GM23248 (cell line): ENCODE measurements at regions not wholly inside any gene's neighbourhood (a gene's known extent, or its start where the extent isn't known, plus 50 kb on each side); places are given as distances from the start of the nearest gene placed in this dataset.

Source experiments
- DNase-seq: peaks from one replicate; pipeline ENCODE4 v3.0.0-alpha.2; 2015
- H2AFZ ChIP-seq: fragments of 200-600 bp; sonication (generic); 2 replicates; pipeline ENCODE4 v1.6.1; 2016; ENCODE audit warnings: antibody characterized with exemption
- H3F3A ChIP-seq: fragments of 200-600 bp; sonication (generic); 2 replicates; pipeline ENCODE4 v1.6.1; 2016; ENCODE audit warnings: mild to moderate bottlenecking, antibody characterized with exemption, mixed run types; ENCODE audit not compliant: insufficient read depth
- H3K27ac ChIP-seq: fragments of 200-600 bp; sonication (generic); 2 replicates; pipeline ENCODE4 v1.5.1; 2016; ENCODE audit warnings: mild to moderate bottlenecking
- H3K27me3 ChIP-seq: fragments of 200-600 bp; sonication (generic); replicated peaks from 2 replicates; pipeline ENCODE4 v1.6.1; 2016; ENCODE audit warnings: mild to moderate bottlenecking; ENCODE audit not compliant: insufficient read depth
- H3K36me3 ChIP-seq: fragments of 200-600 bp; sonication (generic); 2 replicates; pipeline ENCODE4 v1.6.1; 2016; ENCODE audit warnings: low read depth, mild to moderate bottlenecking
- H3K4me1 ChIP-seq: fragments of 200-600 bp; sonication (generic); 2 replicates; pipeline ENCODE4 v1.6.1; 2016; ENCODE audit warnings: mild to moderate bottlenecking; ENCODE audit not compliant: insufficient read depth
- H3K4me2 ChIP-seq: fragments of 200-600 bp; sonication (generic); one replicate; pipeline ENCODE4 v1.6.1; 2016; ENCODE audit warnings: mild to moderate bottlenecking; ENCODE audit not compliant: unreplicated experiment
- H3K4me3 ChIP-seq: fragments of 200-600 bp; sonication (generic); 2 replicates; pipeline ENCODE4 v1.5.1; 2016; ENCODE audit warnings: mild to moderate bottlenecking
- H3K79me2 ChIP-seq: fragments of 200-600 bp; sonication (generic); 2 replicates; pipeline ENCODE4 v1.6.1; 2016; ENCODE audit warnings: mild to moderate bottlenecking; ENCODE audit not compliant: insufficient read depth
- H3K9ac ChIP-seq: fragments of 200-600 bp; sonication (generic); 2 replicates; pipeline ENCODE4 v1.6.1; 2016; ENCODE audit warnings: mild to moderate bottlenecking
- H3K9me2 ChIP-seq: fragments of 200-600 bp; sonication (generic); 2 replicates; pipeline ENCODE4 v1.6.1; 2016; ENCODE audit warnings: mixed run types, mild to moderate bottlenecking, moderate library complexity; ENCODE audit not compliant: insufficient read depth
- H3K9me3 ChIP-seq: fragments of 200-600 bp; sonication (generic); one replicate; pipeline ENCODE4 v1.6.1; 2017; ENCODE audit warnings: low read depth
- H4K20me1 ChIP-seq: fragments of 200-600 bp; sonication (generic); 2 replicates; pipeline ENCODE4 v1.6.0; 2016; ENCODE audit not compliant: insufficient read depth
- EZH2 ChIP-seq: fragments of 200-600 bp; sonication (generic); IDR thresholded peaks from 2 replicates; pipeline ENCODE4 v1.6.1; 2018; ENCODE audit warnings: antibody characterized with exemption, mild to moderate bottlenecking; ENCODE audit not compliant: insufficient read depth, poor library complexity, severe bottlenecking
- EZH2phosphoT487 ChIP-seq: fragments of 200-600 bp; sonication (generic); IDR thresholded peaks from 2 replicates; pipeline ENCODE4 v1.6.1; 2018; ENCODE audit warnings: antibody characterized with exemption, moderate library complexity, mild to moderate bottlenecking, low read depth; ENCODE audit not compliant: insufficient read depth
- WGBS, 2 experiments: methylation state at CpG; one replicate each; pipeline ENCODE4 v1.1.6; 2015 to 2017; ENCODE audit warnings: low lambda C conversion rate in 2 of 2, low coverage in 1 of 2; ENCODE audit errors: missing lambda C conversion rate in 2 of 2; 5-methylcytosine and 5-hydroxymethylcytosine counted together
- in situ Hi-C: fragments of 300-500 bp; cut with MboI; formaldehyde crosslinking; loops from 2 replicates; pipeline ENCODE4 v1.15.0; 2020

DNA sequence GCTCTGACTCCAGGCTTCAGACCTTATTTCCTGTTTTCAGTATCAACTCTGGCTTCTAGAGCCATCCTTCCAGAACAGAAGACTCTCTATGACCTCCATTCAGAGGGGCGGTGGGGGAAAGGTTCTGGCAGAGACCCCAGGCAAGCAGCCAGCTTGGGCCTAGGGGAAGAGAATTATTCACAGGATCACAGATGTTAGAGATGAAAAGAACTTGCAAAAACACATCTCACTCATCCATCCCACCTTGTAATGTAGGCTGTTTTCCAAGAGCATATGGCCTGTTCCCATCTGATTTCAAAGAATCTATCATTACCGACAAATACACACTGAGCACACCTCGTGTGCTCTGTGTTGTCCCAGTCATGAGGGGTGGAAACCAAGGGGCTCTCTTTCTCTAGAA lies 131.9 kb downstream of the GRIN2B start:
- H3K4me3 ChIP-seq = no peak overlapping the region
- H3K9me3 ChIP-seq = no peaks in the 10 kb centered on the region
- no peaks in the 10 kb centered on the region for H3K9me2 ChIP-seq
- no peaks in the 10 kb centered on the region for H3K27me3 ChIP-seq
- H3F3A ChIP-seq = no peaks in the 10 kb centered on the region
- in situ Hi-C loops = no loop called here
- 8 to 11% methylated on average over 3 of the region's 3 CpGs for WGBS, 2 experiments
- H2AFZ ChIP-seq = no peak overlapping the region
- no peak overlapping the region for H3K27ac ChIP-seq
- no peak overlapping the region for H3K9ac ChIP-seq
- no peak for TF ChIP-seq EZH2phosphoT487
- TF ChIP-seq EZH2 = no peak
- H3K4me1 ChIP-seq = no peaks in the 10 kb centered on the region
- no peaks in the 10 kb centered on the region for H3K79me2 ChIP-seq
- H4K20me1 ChIP-seq = no peaks in the 10 kb centered on the region
- DNase-seq = no peak
- H3K36me3 ChIP-seq = no peaks in the 10 kb centered on the region
- no peak overlapping the region for H3K4me2 ChIP-seq

DNA sequence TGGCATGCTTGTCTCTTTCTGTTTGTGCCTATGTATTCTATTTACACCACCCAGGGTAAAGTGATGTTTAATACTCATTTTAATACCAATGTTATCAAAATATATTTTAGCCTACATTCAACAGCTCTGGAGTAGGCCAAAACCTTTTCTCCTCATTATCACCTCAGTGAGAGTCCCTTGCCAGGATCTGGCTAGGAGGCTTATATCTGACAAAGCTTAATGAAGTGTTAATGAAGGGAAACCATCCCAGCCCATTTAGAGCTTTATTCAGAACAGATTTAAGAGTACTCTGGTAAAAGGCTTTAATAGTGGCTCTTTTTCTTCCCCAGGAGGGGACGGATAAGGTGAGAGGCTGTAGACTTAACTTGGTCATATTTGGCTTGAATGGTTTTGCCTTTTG lies 137.6 kb downstream of the GRIN2B start:
- no peaks in the 10 kb centered on the region for H3K4me1 ChIP-seq
- H3K9ac ChIP-seq = no peak overlapping the region
- in situ Hi-C loops = no loop called here
- TF ChIP-seq EZH2phosphoT487 (no peak), EZH2 (no peak)
- H3K36me3 ChIP-seq = no peaks in the 10 kb centered on the region
- H4K20me1 ChIP-seq = no peaks in the 10 kb centered on the region
- DNase-seq = no peak
- no peaks in the 10 kb centered on the region for H3K9me2 ChIP-seq
- H3K4me3 ChIP-seq = no peak overlapping the region
- H3K27ac ChIP-seq = no peak overlapping the region
- H3K27me3 ChIP-seq = no peaks in the 10 kb centered on the region
- no peaks in the 10 kb centered on the region for H3F3A ChIP-seq
- H3K9me3 ChIP-seq = no peaks in the 10 kb centered on the region
- H3K4me2 ChIP-seq = no peak overlapping the region
- H3K79me2 ChIP-seq = no peaks in the 10 kb centered on the region
- H2AFZ ChIP-seq = no peak overlapping the region
- 33 to 53% methylated on average over 1 of the region's 1 CpG for WGBS, 2 experiments

DNA sequence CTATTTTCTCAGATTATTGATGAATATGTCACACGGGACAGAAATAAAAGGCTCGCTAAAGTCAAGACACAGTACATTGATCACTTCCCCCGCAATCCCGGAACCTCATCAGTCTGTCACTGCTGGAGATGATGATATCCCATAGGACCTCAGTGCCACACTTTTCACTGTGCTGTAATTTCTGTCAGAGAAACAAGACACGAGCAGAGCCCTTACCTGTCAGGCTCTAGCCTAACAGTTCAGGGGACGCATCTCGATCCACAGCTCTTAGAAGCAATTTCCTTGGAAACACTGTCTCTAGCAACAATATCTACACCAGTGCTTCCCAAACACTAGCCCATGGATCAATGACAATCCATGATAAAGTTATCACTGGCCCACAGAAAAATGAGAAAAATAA lies 140.0 kb downstream of the GRIN2B start:
- H3K36me3 ChIP-seq = no peaks in the 10 kb centered on the region
- H3K4me1 ChIP-seq = no peaks in the 10 kb centered on the region
- no peaks in the 10 kb centered on the region for H3K9me2 ChIP-seq
- H3K27me3 ChIP-seq = no peaks in the 10 kb centered on the region
- H3K27ac ChIP-seq = no peak overlapping the region
- no peak overlapping the region for H3K4me2 ChIP-seq
- no peaks in the 10 kb centered on the region for H4K20me1 ChIP-seq
- H3K9ac ChIP-seq = no peak overlapping the region
- H3F3A ChIP-seq = no peaks in the 10 kb centered on the region
- in situ Hi-C loops = no loop called here
- H3K79me2 ChIP-seq = no peaks in the 10 kb centered on the region
- H3K4me3 ChIP-seq = no peak overlapping the region
- no peak for DNase-seq
- no peaks in the 10 kb centered on the region for H3K9me3 ChIP-seq
- 69 to 74% methylated on average over 7 of the region's 7 CpGs for WGBS, 2 experiments
- no peak for TF ChIP-seq EZH2
- no peak for TF ChIP-seq EZH2phosphoT487
- no peak overlapping the region for H2AFZ ChIP-seq

DNA sequence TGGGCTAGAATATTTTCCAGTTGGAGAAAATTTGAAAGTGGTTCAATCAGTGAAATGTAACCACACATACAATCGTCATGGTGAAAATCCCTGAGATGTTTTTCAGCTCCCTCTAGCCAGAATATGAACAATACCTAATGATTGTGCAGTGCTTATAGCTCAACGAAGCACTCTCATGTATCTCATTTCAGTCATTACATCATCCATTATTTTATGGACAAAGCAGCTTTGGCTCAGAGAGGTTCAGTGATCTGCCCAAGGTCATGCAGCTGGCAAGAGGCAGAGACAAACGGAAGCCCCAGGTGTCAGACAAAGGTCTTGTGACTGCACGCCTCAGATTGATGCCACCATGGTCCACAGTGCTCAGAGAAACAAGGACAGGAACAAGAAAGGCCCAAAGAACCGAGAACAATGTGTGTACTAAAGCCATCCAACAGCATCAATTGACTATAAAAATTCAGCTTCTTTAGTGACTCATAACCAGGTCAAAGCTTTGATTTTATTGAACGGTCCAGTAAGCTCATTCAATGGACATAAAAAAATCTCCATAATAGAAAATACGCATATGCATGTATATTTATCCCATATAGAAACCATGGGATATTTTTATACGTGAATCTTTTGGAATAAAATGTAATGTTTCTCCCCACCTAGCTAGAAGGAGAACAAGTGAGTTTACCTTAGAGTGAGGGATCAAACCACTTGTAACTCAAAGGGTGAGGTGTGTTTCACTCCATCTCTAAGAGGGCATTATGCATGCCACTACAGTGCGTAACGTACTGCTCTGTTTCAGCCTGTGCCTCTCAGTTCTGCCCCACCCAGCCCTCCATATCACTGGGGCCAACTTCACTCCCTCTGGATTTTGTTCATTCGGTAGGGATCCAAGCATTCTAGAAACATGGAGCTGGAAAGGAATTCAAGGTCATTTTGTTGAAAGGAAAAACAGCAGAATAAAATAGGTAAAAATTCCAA lies 141.8 kb downstream of the GRIN2B start:
- H3K27me3 ChIP-seq = no peaks in the 10 kb centered on the region
- DNase-seq = no peak
- H3K27ac ChIP-seq = no peak overlapping the region
- in situ Hi-C loops = no loop called here
- H3K9me3 ChIP-seq = no peaks in the 10 kb centered on the region
- no peak overlapping the region for H2AFZ ChIP-seq
- H4K20me1 ChIP-seq = no peaks in the 10 kb centered on the region
- WGBS, 2 experiments = 34 to 37% methylated on average over 11 of the region's 11 CpGs
- H3K9me2 ChIP-seq = no peaks in the 10 kb centered on the region
- TF ChIP-seq EZH2 (no peak), EZH2phosphoT487 (no peak)
- H3K36me3 ChIP-seq = no peaks in the 10 kb centered on the region
- H3K4me1 ChIP-seq = no peaks in the 10 kb centered on the region
- H3K79me2 ChIP-seq = no peaks in the 10 kb centered on the region
- no peak overlapping the region for H3K4me3 ChIP-seq
- no peak overlapping the region for H3K4me2 ChIP-seq
- H3F3A ChIP-seq = no peaks in the 10 kb centered on the region
- no peak overlapping the region for H3K9ac ChIP-seq
